ENCODE measurements at regions not wholly inside any gene's neighbourhood (a gene's known extent, or its start where the extent isn't known, plus 50 kb on each side); places are given as distances from the start of the nearest gene placed in this dataset.

DNA sequence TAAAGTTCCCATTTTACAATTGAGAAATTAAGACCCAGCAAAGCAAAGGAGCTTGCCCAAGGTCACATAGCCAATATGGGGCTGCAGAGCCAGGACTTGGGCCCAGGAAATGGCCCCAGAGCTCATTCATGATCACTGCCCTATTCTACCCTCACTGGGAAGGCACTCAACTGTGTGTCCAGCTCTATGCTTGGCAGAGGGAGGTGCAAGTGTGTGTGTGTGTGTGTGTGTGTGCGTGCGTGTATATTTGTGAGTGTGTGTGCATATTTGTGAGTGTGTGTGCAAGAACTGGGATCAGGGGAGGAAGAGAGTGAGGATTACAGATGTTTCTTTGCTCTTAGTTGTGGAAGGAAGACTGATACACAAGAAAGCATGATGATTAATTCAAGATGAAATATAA, 151.2 kb upstream of the CRY1 start:
- Histone ChIP-seq H3K9me3 (ENCODE audit: control insufficient read depth, low read length) (no peaks in the 10 kb centered on the region), H3K27ac (ENCODE audit: low read length) (no peak overlapping the region), H3K4me3 (ENCODE audit: low read length) (no peak overlapping the region), H3K27me3 (ENCODE audit: control insufficient read depth, insufficient read depth) (no peaks in the 10 kb centered on the region), H3K4me1 (ENCODE audit: control insufficient read depth, insufficient read depth, low read length) (no peaks in the 10 kb centered on the region)
- intact Hi-C loops (cut with DNase I), result no loop called here
- no peak for ATAC-seq
- 87% methylated on average over 2 of the region's 2 CpGs for WGBS
- DNase-seq, result no peak

DNA sequence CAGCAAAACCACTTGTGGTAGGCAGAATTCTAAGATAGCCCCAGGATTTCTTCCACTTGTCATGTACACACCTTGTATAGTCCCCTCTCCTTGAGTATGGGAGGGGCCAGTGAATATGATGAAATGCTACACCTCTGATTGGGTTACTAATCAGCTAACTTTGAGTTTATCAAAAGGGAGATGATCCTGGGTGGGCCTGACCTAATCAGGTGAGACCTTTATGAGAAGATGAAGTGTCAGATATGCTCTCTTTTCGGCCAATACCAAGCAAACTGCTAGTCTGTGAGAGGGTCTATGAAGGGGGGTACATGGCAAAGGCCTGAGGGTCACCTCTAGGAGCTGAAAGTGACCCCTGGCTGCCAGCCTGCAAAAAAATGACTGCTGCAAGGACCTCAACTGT, 154.3 kb upstream of the CRY1 start:
- intact Hi-C loops (cut with DNase I), result no loop called here
- Histone ChIP-seq H3K9me3 (ENCODE audit: control insufficient read depth, low read length) (no peaks in the 10 kb centered on the region), H3K4me3 (ENCODE audit: low read length) (no peak overlapping the region), H3K4me1 (ENCODE audit: control insufficient read depth, insufficient read depth, low read length) (no peaks in the 10 kb centered on the region), H3K27ac (ENCODE audit: low read length) (no peak overlapping the region), H3K27me3 (ENCODE audit: control insufficient read depth, insufficient read depth) (no peaks in the 10 kb centered on the region)
- ATAC-seq (no peak), DNase-seq (no peak)
- 69% methylated on average over 1 of the region's 1 CpG for WGBS

DNA sequence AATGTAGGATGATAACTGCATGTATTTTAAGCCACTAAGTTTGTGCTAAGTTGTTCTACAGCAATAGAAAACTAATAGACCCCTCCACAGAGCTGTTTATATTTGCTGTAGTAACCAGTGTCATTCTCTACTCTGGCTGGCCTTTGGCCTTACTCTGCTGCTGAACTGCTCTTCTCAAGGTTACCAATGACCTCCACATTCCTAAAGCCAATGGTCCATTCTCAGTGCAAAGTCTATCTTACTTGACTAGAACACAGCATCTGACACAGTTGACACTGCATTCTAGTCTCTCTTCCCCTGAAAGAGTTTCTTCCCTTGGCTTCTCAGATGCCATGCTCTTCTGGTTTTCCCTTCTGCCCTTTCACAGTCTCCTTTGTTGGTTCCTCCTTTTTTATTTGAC, 154.8 kb upstream of the CRY1 start:
- Histone ChIP-seq H3K9me3 (ENCODE audit: control insufficient read depth, low read length) (no peaks in the 10 kb centered on the region), H3K27me3 (ENCODE audit: control insufficient read depth, insufficient read depth) (no peaks in the 10 kb centered on the region), H3K4me3 (ENCODE audit: low read length) (no peak overlapping the region), H3K4me1 (ENCODE audit: control insufficient read depth, insufficient read depth, low read length) (no peaks in the 10 kb centered on the region), H3K27ac (ENCODE audit: low read length) (no peak overlapping the region)
- ATAC-seq (no peak), DNase-seq (no peak)
- intact Hi-C loops (cut with DNase I), result no loop called here

DNA sequence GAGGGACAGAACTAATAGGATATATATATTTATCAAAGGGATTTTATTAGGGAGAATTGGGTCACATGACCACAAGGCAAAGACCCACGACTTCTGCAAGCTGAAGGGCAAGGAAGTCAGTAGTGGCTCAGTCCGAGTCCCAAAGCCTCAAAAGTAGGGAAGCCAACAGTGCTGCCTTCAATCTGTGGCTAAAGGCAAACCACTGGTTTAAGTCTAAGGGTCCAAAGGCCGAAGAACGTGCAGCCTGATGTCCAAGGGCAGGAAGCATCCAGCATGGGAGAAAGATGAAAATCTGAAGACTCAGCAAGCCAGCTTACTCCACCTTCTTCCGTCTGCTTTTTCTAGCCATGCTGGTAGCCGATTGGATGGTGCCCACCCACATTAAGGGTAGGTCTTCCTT, 157.9 kb upstream of the CRY1 start:
- DNase-seq (no peak), ATAC-seq (no peak)
- intact Hi-C loops (cut with DNase I), result no loop called here
- Histone ChIP-seq H3K4me1 (ENCODE audit: control insufficient read depth, insufficient read depth, low read length) (no peaks in the 10 kb centered on the region), H3K9me3 (ENCODE audit: control insufficient read depth, low read length) (no peaks in the 10 kb centered on the region), H3K27me3 (ENCODE audit: control insufficient read depth, insufficient read depth) (no peaks in the 10 kb centered on the region), H3K4me3 (ENCODE audit: low read length) (no peak overlapping the region), H3K27ac (ENCODE audit: low read length) (no peak overlapping the region)
- 74% methylated on average over 6 of the region's 6 CpGs for WGBS

DNA sequence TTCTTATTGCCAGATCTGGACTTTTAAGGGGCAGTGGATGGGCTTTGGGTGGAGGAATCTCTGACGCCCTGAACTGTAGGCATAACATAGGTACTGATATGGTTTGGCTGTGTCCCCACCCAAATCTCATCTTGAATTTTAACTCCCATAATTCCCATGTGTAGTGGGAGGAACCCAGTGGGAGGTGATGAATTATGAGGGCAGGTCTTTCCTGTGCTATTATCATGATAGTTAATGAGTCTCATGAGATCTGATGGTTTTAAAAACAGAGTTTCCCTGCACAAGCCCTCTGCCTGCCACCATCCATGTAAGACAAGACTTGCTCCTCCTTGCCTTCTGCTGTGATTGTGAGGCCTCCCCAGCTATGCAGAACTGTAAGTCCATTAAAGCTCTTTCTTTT, 160.0 kb upstream of the CRY1 start:
- ATAC-seq, result no peak
- H3K27me3 ChIP-seq (ENCODE audit: control insufficient read depth, insufficient read depth), result no peaks in the 10 kb centered on the region
- intact Hi-C loops (cut with DNase I), result no loop called here
- DNase-seq, result no peak
- WGBS, result 81% methylated on average over 1 of the region's 1 CpG
- no peak overlapping the region for H3K4me3 ChIP-seq (ENCODE audit: low read length)
- H3K4me1 ChIP-seq (ENCODE audit: control insufficient read depth, insufficient read depth, low read length), result no peaks in the 10 kb centered on the region
- no peaks in the 10 kb centered on the region for H3K9me3 ChIP-seq (ENCODE audit: control insufficient read depth, low read length)
- no peak overlapping the region for H3K27ac ChIP-seq (ENCODE audit: low read length)

DNA sequence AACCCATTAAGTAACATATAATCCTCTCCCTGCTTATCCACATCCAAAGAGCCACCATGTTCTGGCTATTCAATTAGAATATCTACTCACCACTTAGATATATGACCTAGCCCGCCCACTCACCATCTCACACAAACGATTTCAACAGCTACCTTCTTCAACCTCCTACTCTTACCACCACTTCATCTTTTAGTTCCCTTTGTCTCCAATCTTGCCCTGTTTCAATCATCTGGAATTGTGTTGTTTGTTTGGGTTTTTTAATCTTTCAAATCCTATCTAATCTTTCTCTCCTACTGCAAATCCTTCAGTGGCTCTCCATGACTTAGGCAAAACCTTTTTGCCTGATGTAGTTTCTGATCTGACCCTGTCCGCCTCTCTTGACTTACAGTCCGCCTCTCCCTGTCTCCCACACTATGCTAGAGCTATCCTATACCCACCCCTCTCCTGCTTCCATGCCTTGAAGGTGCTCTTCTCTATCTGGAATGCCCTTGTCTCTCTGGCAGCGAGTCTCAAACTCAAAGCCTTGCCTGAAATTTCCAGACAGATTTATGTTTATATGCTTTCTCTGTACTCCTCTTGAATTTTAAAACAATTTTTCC, 161.0 kb upstream of the CRY1 start:
- intact Hi-C loops (cut with DNase I), result no loop called here
- ATAC-seq (no peak), DNase-seq (no peak)
- Histone ChIP-seq H3K9me3 (ENCODE audit: control insufficient read depth, low read length) (no peaks in the 10 kb centered on the region), H3K27ac (ENCODE audit: low read length) (no peak overlapping the region), H3K27me3 (ENCODE audit: control insufficient read depth, insufficient read depth) (no peaks in the 10 kb centered on the region), H3K4me3 (ENCODE audit: low read length) (no peak overlapping the region), H3K4me1 (ENCODE audit: control insufficient read depth, insufficient read depth, low read length) (no peaks in the 10 kb centered on the region)
- 72% methylated on average over 5 of the region's 5 CpGs for WGBS

DNA sequence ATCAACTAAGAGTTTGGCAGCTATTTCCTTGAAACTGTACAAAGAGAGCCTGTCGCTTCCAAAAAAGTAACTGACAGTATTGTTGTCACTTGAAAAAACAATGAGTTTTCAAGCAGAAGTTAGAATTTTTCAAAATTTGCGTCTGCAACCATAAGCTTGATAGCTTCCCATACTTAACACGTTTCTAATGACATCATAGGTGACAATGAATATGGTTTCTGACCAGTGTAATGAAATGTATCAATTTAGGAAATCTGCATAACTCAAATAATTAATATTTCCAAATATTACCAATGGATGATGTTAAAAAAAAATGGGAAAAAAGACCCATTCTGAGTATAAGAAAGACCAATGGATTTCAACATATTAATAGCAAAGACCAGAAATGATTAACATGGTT, 165.4 kb upstream of the CRY1 start:
- H3K27ac ChIP-seq (ENCODE audit: low read length), result no peak overlapping the region
- 75% methylated on average over 3 of the region's 3 CpGs for WGBS
- no peak for ATAC-seq
- no peak overlapping the region for H3K4me3 ChIP-seq (ENCODE audit: low read length)
- no peaks in the 10 kb centered on the region for H3K9me3 ChIP-seq (ENCODE audit: control insufficient read depth, low read length)
- intact Hi-C loops (cut with DNase I), result no loop called here
- no peaks in the 10 kb centered on the region for H3K27me3 ChIP-seq (ENCODE audit: control insufficient read depth, insufficient read depth)
- H3K4me1 ChIP-seq (ENCODE audit: control insufficient read depth, insufficient read depth, low read length), result no peaks in the 10 kb centered on the region
- DNase-seq, result no peak

DNA sequence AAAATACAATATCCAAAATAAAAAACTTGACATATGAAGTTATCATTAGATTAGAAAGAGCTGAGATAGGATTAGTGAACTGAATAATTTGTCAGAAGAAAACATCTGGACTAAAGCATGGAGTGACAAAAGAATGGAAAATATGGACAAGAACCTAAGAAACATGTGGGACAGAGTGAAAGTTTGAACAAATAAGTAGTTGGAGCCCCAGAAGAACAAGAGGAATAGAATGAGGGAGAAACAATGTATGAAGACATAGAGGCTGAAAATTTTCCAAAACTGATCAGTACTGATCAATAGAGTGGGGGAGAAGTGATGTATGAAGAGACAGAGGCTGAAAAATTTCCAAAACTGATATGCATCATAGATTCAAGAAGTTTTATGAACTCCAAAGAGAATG, 170.6 kb upstream of the CRY1 start:
- no peak overlapping the region for H3K4me3 ChIP-seq (ENCODE audit: low read length)
- no peak overlapping the region for H3K27ac ChIP-seq (ENCODE audit: low read length)
- ATAC-seq, result no peak
- DNase-seq, result no peak
- no peaks in the 10 kb centered on the region for H3K9me3 ChIP-seq (ENCODE audit: control insufficient read depth, low read length)
- intact Hi-C loops (cut with DNase I), result no loop called here
- no peaks in the 10 kb centered on the region for H3K4me1 ChIP-seq (ENCODE audit: control insufficient read depth, insufficient read depth, low read length)
- no peaks in the 10 kb centered on the region for H3K27me3 ChIP-seq (ENCODE audit: control insufficient read depth, insufficient read depth)

DNA sequence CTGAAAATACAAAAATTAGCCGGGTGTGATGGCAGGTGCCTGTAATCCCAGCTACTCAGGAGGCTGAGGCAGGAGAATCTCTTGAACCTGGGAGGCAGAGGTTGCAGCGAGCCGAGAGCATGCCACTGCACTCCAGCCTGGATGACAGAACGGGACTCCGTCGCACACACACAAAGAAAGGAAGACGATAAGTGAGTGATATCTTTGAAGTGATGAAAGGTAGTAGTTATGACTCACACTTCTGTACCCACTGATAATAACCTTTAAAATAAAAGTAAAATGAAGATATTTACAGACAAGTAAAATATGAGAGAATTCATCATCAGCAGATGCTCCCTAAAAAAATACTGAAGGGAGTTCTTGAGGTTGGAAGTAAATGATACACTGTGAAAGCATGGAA, 171.3 kb upstream of the CRY1 start:
- DNase-seq (no peak), ATAC-seq (no peak)
- intact Hi-C loops (cut with DNase I), result no loop called here
- Histone ChIP-seq H3K27me3 (ENCODE audit: control insufficient read depth, insufficient read depth) (no peaks in the 10 kb centered on the region), H3K27ac (ENCODE audit: low read length) (no peak overlapping the region), H3K9me3 (ENCODE audit: control insufficient read depth, low read length) (no peaks in the 10 kb centered on the region), H3K4me1 (ENCODE audit: control insufficient read depth, insufficient read depth, low read length) (no peaks in the 10 kb centered on the region), H3K4me3 (ENCODE audit: low read length) (no peak overlapping the region)
- 34% methylated on average over 7 of the region's 7 CpGs for WGBS

DNA sequence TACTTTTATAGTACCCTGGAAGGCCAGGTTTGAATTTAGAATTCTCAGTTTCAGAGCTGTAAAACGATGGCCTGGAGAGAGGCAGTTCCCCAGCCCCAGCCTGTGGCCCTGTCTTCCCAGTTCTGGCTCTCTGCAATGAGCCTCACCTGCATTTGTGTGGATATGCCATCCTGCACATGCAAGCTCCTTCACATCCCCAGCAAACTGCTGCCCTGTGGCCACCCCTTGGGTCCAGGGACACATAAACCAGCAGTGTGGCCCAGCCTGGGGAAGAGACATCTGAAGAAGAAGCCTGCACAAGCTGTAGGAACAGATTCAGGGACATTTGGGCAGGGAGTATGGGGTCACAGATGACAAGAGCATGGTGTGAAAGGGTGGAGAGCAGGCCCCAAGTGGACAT, 174.3 kb upstream of the CRY1 start:
- no peaks in the 10 kb centered on the region for H3K4me1 ChIP-seq (ENCODE audit: control insufficient read depth, insufficient read depth, low read length)
- H3K4me3 ChIP-seq (ENCODE audit: low read length), result no peak overlapping the region
- DNase-seq, result no peak
- H3K27ac ChIP-seq (ENCODE audit: low read length), result no peak overlapping the region
- H3K9me3 ChIP-seq (ENCODE audit: control insufficient read depth, low read length), result no peaks in the 10 kb centered on the region
- intact Hi-C loops (cut with DNase I), result no loop called here
- H3K27me3 ChIP-seq (ENCODE audit: control insufficient read depth, insufficient read depth), result no peaks in the 10 kb centered on the region
- 52% methylated on average over 1 of the region's 1 CpG for WGBS
- ATAC-seq, result no peak

DNA sequence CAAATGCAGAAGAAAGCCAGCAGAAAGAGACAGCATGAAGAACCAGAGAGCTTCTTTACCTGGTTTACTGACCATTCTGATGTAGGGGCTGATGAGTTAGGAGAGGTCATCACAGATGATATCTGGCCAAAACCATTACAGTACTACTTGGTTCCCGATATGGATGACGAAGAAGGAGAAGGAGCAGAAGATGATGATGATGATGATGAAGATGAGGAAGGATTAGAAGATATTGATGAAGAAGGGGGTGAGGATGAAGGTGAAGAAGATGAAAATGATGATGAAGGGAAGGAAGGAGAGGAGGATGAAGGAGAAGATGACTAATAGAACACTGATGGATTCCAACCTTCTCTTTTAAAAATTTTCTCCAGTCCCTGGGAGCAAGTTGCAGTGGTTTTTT, 178.2 kb upstream of the CRY1 start:
- Histone ChIP-seq H3K27me3 (ENCODE audit: control insufficient read depth, insufficient read depth) (no peaks in the 10 kb centered on the region), H3K4me1 (ENCODE audit: control insufficient read depth, insufficient read depth, low read length) (no peaks in the 10 kb centered on the region), H3K4me3 (ENCODE audit: low read length) (no peak overlapping the region), H3K27ac (ENCODE audit: low read length) (no peak overlapping the region), H3K9me3 (ENCODE audit: control insufficient read depth, low read length) (no peaks in the 10 kb centered on the region)
- no peak for DNase-seq
- intact Hi-C loops (cut with DNase I), result no loop called here
- no peak for ATAC-seq
- 94% methylated on average over 2 of the region's 2 CpGs for WGBS

DNA sequence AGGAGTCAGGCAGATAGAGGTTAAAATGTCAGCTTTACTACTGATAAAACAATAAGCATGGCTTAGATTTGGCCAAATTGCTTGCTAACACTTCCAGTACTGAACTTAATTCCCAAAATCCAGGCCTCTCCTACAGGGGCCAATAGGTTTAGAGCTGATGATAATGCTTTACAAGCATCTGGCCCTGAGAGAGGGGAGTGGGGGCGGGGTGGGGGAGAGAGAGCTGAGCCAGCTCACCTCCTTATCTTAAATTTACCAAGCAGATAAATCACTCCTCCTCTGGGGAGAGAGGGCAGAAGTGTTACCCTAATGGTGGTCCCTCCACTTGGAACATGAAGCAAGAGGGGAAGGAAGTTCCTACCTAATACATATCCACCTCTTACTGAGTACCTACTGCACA, 182.2 kb upstream of the CRY1 start:
- ATAC-seq (no peak), DNase-seq (no peak)
- 69% methylated on average over 1 of the region's 1 CpG for WGBS
- Histone ChIP-seq H3K27ac (ENCODE audit: low read length) (no peak overlapping the region), H3K4me3 (ENCODE audit: low read length) (no peak overlapping the region), H3K9me3 (ENCODE audit: control insufficient read depth, low read length) (peaks cover 2% of the 10 kb centered on the region), H3K27me3 (ENCODE audit: control insufficient read depth, insufficient read depth) (no peaks in the 10 kb centered on the region), H3K4me1 (ENCODE audit: control insufficient read depth, insufficient read depth, low read length) (no peaks in the 10 kb centered on the region)
- intact Hi-C loops (cut with DNase I), result no loop called here
